ENCODE measurements at regions not wholly inside any gene's neighbourhood (a gene's known extent, or its start where the extent isn't known, plus 50 kb on each side); places are given as distances from the start of the nearest gene placed in this dataset. TPM values are rescaled to one million over a fixed set of nuclear protein-coding genes. Genes with fewer than 3 reads are reported as not detected.

GRCh38 chr13:61486496-61486895 lies 70.8 kb upstream of the PCDH20 start:
- H3K27ac ChIP-seq: no peak overlapping the region
- DNase-seq: no peak
- H3K9me3 ChIP-seq: no peaks in the 10 kb centered on the region
- H3K36me3 ChIP-seq: no peaks in the 10 kb centered on the region
- H3K4me1 ChIP-seq: no peaks in the 10 kb centered on the region
- no peaks in the 10 kb centered on the region for H3K27me3 ChIP-seq
- no peak overlapping the region for H3K4me3 ChIP-seq
- H3K9ac ChIP-seq (ENCODE audit: low read depth in 2 of 2, low read length in 2 of 2): no peak overlapping the region
- intact Hi-C loops (cut with DNase I): no loop called here
- TF ChIP-seq CTCF (IDR thresholded peaks at IDR 0.05): no peak

- H3K9me3 ChIP-seq: no peaks in the 10 kb centered on the region
- H3K36me3 ChIP-seq: no peaks in the 10 kb centered on the region
- H3K4me1 ChIP-seq: no peaks in the 10 kb centered on the region
- no peaks in the 10 kb centered on the region for H3K27me3 ChIP-seq
- TF ChIP-seq CTCF (IDR thresholded peaks at IDR 0.05): no peak
- H3K4me3 ChIP-seq: no peak overlapping the region
- H3K27ac ChIP-seq: no peak overlapping the region
- no peak overlapping the region for H3K9ac ChIP-seq (ENCODE audit: low read depth in 2 of 2, low read length in 2 of 2)
- intact Hi-C loops (cut with DNase I): no loop called here
- no peak for DNase-seq
Measured at GRCh38 chr13:61485128-61485765, 69.6 kb upstream of the PCDH20 start.

GRCh38 chr13:61477619-61478018 lies 62.0 kb upstream of the PCDH20 start:
- H3K9ac ChIP-seq (ENCODE audit: low read depth in 2 of 2, low read length in 2 of 2): no peak overlapping the region
- intact Hi-C loops (cut with DNase I): no loop called here
- DNase-seq: no peak
- no peaks in the 10 kb centered on the region for H3K9me3 ChIP-seq
- H3K4me3 ChIP-seq: no peak overlapping the region
- no peak overlapping the region for H3K27ac ChIP-seq
- no peaks in the 10 kb centered on the region for H3K36me3 ChIP-seq
- TF ChIP-seq CTCF (IDR thresholded peaks at IDR 0.05): no peak
- no peaks in the 10 kb centered on the region for H3K4me1 ChIP-seq
- no peaks in the 10 kb centered on the region for H3K27me3 ChIP-seq

- TF ChIP-seq CTCF (IDR thresholded peaks at IDR 0.05): no peak
- no peak for DNase-seq
- Histone ChIP-seq H3K4me1 (no peaks in the 10 kb centered on the region), H3K27me3 (no peaks in the 10 kb centered on the region), H3K9ac (ENCODE audit: low read depth in 2 of 2, low read length in 2 of 2) (no peak overlapping the region), H3K27ac (no peak overlapping the region), H3K9me3 (no peaks in the 10 kb centered on the region), H3K36me3 (no peaks in the 10 kb centered on the region), H3K4me3 (no peak overlapping the region)
- intact Hi-C loops (cut with DNase I): no loop called here
Measured at GRCh38 chr13:61470786-61471185, 55.1 kb upstream of the PCDH20 start.

- no peaks in the 10 kb centered on the region for H3K4me1 ChIP-seq
- no peak for DNase-seq
- H3K36me3 ChIP-seq: no peaks in the 10 kb centered on the region
- H3K9me3 ChIP-seq: no peaks in the 10 kb centered on the region
- intact Hi-C loops (cut with DNase I): no loop called here
- no peak for TF ChIP-seq CTCF (IDR thresholded peaks at IDR 0.05)
- H3K27ac ChIP-seq: no peak overlapping the region
- H3K4me3 ChIP-seq: no peak overlapping the region
- no peak overlapping the region for H3K9ac ChIP-seq (ENCODE audit: low read depth in 2 of 2, low read length in 2 of 2)
- no peaks in the 10 kb centered on the region for H3K27me3 ChIP-seq
Measured at GRCh38 chr13:61466280-61466679, 50.6 kb upstream of the PCDH20 start.

Small RNA genes in the stretch of these regions (microRNA-seq; reads per million reads assigned to microRNA genes)
- gene MIR4704 (not detected), gene MIR548X2 (not detected)

Measured in colonic mucosa (tissue), 4 donors.